GM23248 (cell line): ENCODE measurements at regions not wholly inside any gene's neighbourhood (a gene's known extent, or its start where the extent isn't known, plus 50 kb on each side); places are given as distances from the start of the nearest gene placed in this dataset.

Experiments
- DNase-seq: peaks from one replicate; pipeline ENCODE4 v3.0.0-alpha.2; 2015
- H2AFZ ChIP-seq: fragments of 200-600 bp; sonication (generic); 2 replicates; pipeline ENCODE4 v1.6.1; 2016; ENCODE audit warnings: antibody characterized with exemption
- H3F3A ChIP-seq: fragments of 200-600 bp; sonication (generic); 2 replicates; pipeline ENCODE4 v1.6.1; 2016; ENCODE audit warnings: mild to moderate bottlenecking, antibody characterized with exemption, mixed run types; ENCODE audit not compliant: insufficient read depth
- H3K27ac ChIP-seq: fragments of 200-600 bp; sonication (generic); 2 replicates; pipeline ENCODE4 v1.5.1; 2016; ENCODE audit warnings: mild to moderate bottlenecking
- H3K27me3 ChIP-seq: fragments of 200-600 bp; sonication (generic); replicated peaks from 2 replicates; pipeline ENCODE4 v1.6.1; 2016; ENCODE audit warnings: mild to moderate bottlenecking; ENCODE audit not compliant: insufficient read depth
- H3K36me3 ChIP-seq: fragments of 200-600 bp; sonication (generic); 2 replicates; pipeline ENCODE4 v1.6.1; 2016; ENCODE audit warnings: low read depth, mild to moderate bottlenecking
- H3K4me1 ChIP-seq: fragments of 200-600 bp; sonication (generic); 2 replicates; pipeline ENCODE4 v1.6.1; 2016; ENCODE audit warnings: mild to moderate bottlenecking; ENCODE audit not compliant: insufficient read depth
- H3K4me2 ChIP-seq: fragments of 200-600 bp; sonication (generic); one replicate; pipeline ENCODE4 v1.6.1; 2016; ENCODE audit warnings: mild to moderate bottlenecking; ENCODE audit not compliant: unreplicated experiment
- H3K4me3 ChIP-seq: fragments of 200-600 bp; sonication (generic); 2 replicates; pipeline ENCODE4 v1.5.1; 2016; ENCODE audit warnings: mild to moderate bottlenecking
- H3K79me2 ChIP-seq: fragments of 200-600 bp; sonication (generic); 2 replicates; pipeline ENCODE4 v1.6.1; 2016; ENCODE audit warnings: mild to moderate bottlenecking; ENCODE audit not compliant: insufficient read depth
- H3K9ac ChIP-seq: fragments of 200-600 bp; sonication (generic); 2 replicates; pipeline ENCODE4 v1.6.1; 2016; ENCODE audit warnings: mild to moderate bottlenecking
- H3K9me2 ChIP-seq: fragments of 200-600 bp; sonication (generic); 2 replicates; pipeline ENCODE4 v1.6.1; 2016; ENCODE audit warnings: mixed run types, mild to moderate bottlenecking, moderate library complexity; ENCODE audit not compliant: insufficient read depth
- H3K9me3 ChIP-seq: fragments of 200-600 bp; sonication (generic); one replicate; pipeline ENCODE4 v1.6.1; 2017; ENCODE audit warnings: low read depth
- H4K20me1 ChIP-seq: fragments of 200-600 bp; sonication (generic); 2 replicates; pipeline ENCODE4 v1.6.0; 2016; ENCODE audit not compliant: insufficient read depth
- EZH2 ChIP-seq: fragments of 200-600 bp; sonication (generic); IDR thresholded peaks from 2 replicates; pipeline ENCODE4 v1.6.1; 2018; ENCODE audit warnings: antibody characterized with exemption, mild to moderate bottlenecking; ENCODE audit not compliant: insufficient read depth, poor library complexity, severe bottlenecking
- EZH2phosphoT487 ChIP-seq: fragments of 200-600 bp; sonication (generic); IDR thresholded peaks from 2 replicates; pipeline ENCODE4 v1.6.1; 2018; ENCODE audit warnings: antibody characterized with exemption, moderate library complexity, mild to moderate bottlenecking, low read depth; ENCODE audit not compliant: insufficient read depth
- WGBS, 2 experiments: methylation state at CpG; one replicate each; pipeline ENCODE4 v1.1.6; 2015 to 2017; ENCODE audit warnings: low lambda C conversion rate in 2 of 2, low coverage in 1 of 2; ENCODE audit errors: missing lambda C conversion rate in 2 of 2; 5-methylcytosine and 5-hydroxymethylcytosine counted together
- in situ Hi-C: fragments of 300-500 bp; cut with MboI; formaldehyde crosslinking; loops from 2 replicates; pipeline ENCODE4 v1.15.0; 2020

DNA sequence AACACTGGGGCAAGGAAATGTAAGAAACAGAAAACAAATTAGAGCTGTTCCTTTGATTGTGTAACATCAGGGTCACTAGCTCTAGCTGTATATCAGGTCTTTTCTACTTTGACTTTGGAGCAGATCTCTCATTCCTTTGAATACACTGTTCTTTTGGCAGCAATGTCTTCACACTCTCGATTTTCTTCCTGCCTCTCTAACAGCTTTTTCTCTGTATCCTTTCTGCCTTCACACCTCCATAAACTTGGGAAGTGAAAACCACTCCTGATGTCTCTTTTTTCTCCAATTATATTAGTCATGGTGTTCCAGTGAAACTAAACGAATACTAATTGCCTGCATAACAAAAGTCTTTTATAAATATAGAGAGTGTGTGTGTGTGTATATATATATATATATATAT lies 1458.0 kb downstream of the NCAM2 start:
- H2AFZ ChIP-seq, result no peak overlapping the region
- TF ChIP-seq EZH2 (no peak), EZH2phosphoT487 (no peak)
- no peak overlapping the region for H3K27ac ChIP-seq
- no peaks in the 10 kb centered on the region for H3K4me1 ChIP-seq
- H3K79me2 ChIP-seq, result no peaks in the 10 kb centered on the region
- no peak for DNase-seq
- no peak overlapping the region for H3K4me2 ChIP-seq
- in situ Hi-C loops, result no loop called here
- H3F3A ChIP-seq, result no peaks in the 10 kb centered on the region
- no peaks in the 10 kb centered on the region for H3K27me3 ChIP-seq
- no peaks in the 10 kb centered on the region for H4K20me1 ChIP-seq
- no peaks in the 10 kb centered on the region for H3K36me3 ChIP-seq
- H3K9me3 ChIP-seq, result peaks cover 4% of the 10 kb centered on the region
- 0 to 4% methylated on average over 2 of the region's 2 CpGs for WGBS, 2 experiments
- no peaks in the 10 kb centered on the region for H3K9me2 ChIP-seq
- no peak overlapping the region for H3K4me3 ChIP-seq
- H3K9ac ChIP-seq, result no peak overlapping the region

DNA sequence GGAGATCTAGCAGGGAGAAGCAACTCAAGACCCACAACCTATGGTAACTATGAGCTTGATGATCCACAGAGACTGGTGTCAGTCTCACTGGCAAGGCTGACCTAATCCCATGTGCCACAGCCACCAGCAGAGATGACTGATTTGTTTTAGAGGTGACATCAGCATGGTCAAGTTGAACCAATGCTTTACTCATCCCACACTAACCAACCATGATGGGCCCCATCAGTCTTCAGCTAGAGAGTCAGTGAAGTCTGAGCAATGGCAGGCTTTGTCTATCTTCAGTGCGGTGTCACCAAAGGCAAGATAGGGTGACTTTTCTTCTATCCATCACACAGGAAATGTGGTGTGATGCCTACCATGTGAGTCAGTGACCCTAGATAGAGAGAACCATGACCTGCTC lies 1470.7 kb downstream of the NCAM2 start:
- Histone ChIP-seq H3K4me1 (no peaks in the 10 kb centered on the region), H3K4me2 (no peak overlapping the region), H3K4me3 (no peak overlapping the region), H3K9me3 (no peaks in the 10 kb centered on the region), H3K36me3 (no peaks in the 10 kb centered on the region), H3K27ac (no peak overlapping the region), H3K9me2 (no peaks in the 10 kb centered on the region), H3K9ac (no peak overlapping the region), H4K20me1 (no peaks in the 10 kb centered on the region), H3K79me2 (no peaks in the 10 kb centered on the region), H2AFZ (no peak overlapping the region), H3K27me3 (no peaks in the 10 kb centered on the region), H3F3A (no peaks in the 10 kb centered on the region)
- WGBS, 2 experiments, result 39 to 47% methylated on average over 1 of the region's 1 CpG
- no peak for DNase-seq
- in situ Hi-C loops, result no loop called here
- no peak for TF ChIP-seq EZH2phosphoT487
- no peak for TF ChIP-seq EZH2

DNA sequence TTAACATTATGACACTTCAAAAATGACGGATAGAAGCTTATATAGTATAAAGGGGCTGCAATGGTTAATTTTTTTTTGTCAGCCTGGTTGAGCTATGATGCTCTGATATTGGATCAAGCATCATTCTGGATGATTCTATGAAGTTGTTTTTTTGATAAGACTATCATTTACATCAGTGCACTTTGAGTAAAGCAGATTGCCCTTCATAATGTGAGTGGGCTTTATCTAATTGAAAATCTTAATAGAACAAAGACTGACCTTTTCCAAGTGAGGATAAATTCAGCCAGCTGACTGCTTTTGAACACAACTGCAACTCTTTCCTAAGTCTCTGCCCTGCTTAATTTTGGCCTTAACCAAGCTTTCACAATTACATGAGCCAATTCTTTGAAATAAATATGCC lies 1476.2 kb downstream of the NCAM2 start:
- no peaks in the 10 kb centered on the region for H3F3A ChIP-seq
- H3K4me1 ChIP-seq, result no peaks in the 10 kb centered on the region
- H2AFZ ChIP-seq, result no peak overlapping the region
- H3K27ac ChIP-seq, result no peak overlapping the region
- no peak overlapping the region for H3K4me3 ChIP-seq
- in situ Hi-C loops, result no loop called here
- H3K4me2 ChIP-seq, result no peak overlapping the region
- WGBS, 2 experiments, result 0 to 16% methylated on average over 1 of the region's 1 CpG
- TF ChIP-seq EZH2, result no peak
- TF ChIP-seq EZH2phosphoT487, result no peak
- no peaks in the 10 kb centered on the region for H3K9me3 ChIP-seq
- H3K9me2 ChIP-seq, result no peaks in the 10 kb centered on the region
- no peaks in the 10 kb centered on the region for H3K36me3 ChIP-seq
- DNase-seq, result no peak
- no peak overlapping the region for H3K9ac ChIP-seq
- no peaks in the 10 kb centered on the region for H4K20me1 ChIP-seq
- H3K79me2 ChIP-seq, result no peaks in the 10 kb centered on the region
- no peaks in the 10 kb centered on the region for H3K27me3 ChIP-seq

DNA sequence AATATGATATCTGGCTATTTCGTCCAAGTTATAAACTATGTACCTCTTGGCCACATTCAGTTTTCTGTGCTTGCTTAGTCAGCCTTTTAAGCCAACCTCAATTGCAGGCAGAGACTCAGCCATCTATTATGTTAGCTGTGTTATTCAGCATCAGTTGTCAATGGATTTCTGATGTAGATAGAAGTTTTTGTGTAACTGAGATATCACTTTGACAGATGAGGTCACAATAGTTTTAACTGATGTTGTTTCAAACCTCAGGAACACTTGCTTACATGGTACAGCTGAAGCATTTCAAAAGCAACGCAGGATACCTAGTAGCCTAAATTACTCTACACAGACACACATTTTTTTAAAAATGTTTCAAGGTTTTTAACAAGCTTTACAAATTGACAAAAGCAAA lies 1478.0 kb downstream of the NCAM2 start:
- no peaks in the 10 kb centered on the region for H3K36me3 ChIP-seq
- H3K4me1 ChIP-seq, result no peaks in the 10 kb centered on the region
- H3K4me3 ChIP-seq, result no peak overlapping the region
- H3K27ac ChIP-seq, result no peak overlapping the region
- H4K20me1 ChIP-seq, result no peaks in the 10 kb centered on the region
- no peaks in the 10 kb centered on the region for H3K79me2 ChIP-seq
- TF ChIP-seq EZH2phosphoT487 (no peak), EZH2 (no peak)
- no peaks in the 10 kb centered on the region for H3K9me2 ChIP-seq
- no peaks in the 10 kb centered on the region for H3K27me3 ChIP-seq
- in situ Hi-C loops, result no loop called here
- no peaks in the 10 kb centered on the region for H3F3A ChIP-seq
- WGBS, 2 experiments, result 16 to 20% methylated on average over 2 of the region's 2 CpGs
- H2AFZ ChIP-seq, result no peak overlapping the region
- H3K9me3 ChIP-seq, result no peaks in the 10 kb centered on the region
- H3K4me2 ChIP-seq, result no peak overlapping the region
- DNase-seq, result no peak
- no peak overlapping the region for H3K9ac ChIP-seq
